OCI-LY1 (cell line): ENCODE measurements at regions not wholly inside any gene's neighbourhood (a gene's known extent, or its start where the extent isn't known, plus 50 kb on each side); places are given as distances from the start of the nearest gene placed in this dataset.

Source experiments
- CTCF ChIP-seq: fragments of 200-600 bp; sonication (generic), shearing (Covaris generic); IDR thresholded peaks from 2 replicates; pipeline ENCODE4 v1.5.1; 2017; ENCODE audit warnings: mild to moderate bottlenecking, antibody characterized with exemption, low read length, moderate library complexity, mixed read lengths
- EZH2 ChIP-seq: fragments of 200-600 bp; sonication (generic), shearing (Covaris generic); IDR thresholded peaks from 2 replicates; pipeline ENCODE4 v1.8.0; 2017; ENCODE audit warnings: borderline replicate concordance, mixed run types, mild to moderate bottlenecking, antibody characterized with exemption, low read length, moderate library complexity, mixed read lengths

- TF ChIP-seq EZH2 = no peak
- TF ChIP-seq CTCF = no peak
Observed at GRCh38 chr5:152092580-152092979, 167.9 kb upstream of the GLRA1 start.
